ENCODE measurements at regions not wholly inside any gene's neighbourhood (a gene's known extent, or its start where the extent isn't known, plus 50 kb on each side); places are given as distances from the start of the nearest gene placed in this dataset.

DNA sequence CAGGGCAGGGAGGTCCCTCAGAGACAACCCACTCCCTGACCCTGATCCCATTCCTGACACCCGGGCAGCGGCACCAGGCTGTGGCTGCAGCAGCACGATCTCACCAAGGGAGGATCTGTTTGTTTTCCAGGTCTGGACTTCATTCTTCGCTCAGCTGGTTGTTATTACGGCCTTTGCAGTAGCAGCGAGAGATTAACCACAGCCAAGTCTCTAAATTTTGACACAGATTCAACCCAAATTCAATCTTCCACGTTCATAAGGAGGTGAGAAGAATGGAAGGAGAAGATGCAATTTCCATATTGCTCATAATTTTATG lies 91.1 kb upstream of the THBS2 start:
- TF ChIP-seq YY1 (IDR thresholded peaks at IDR 0.05; ENCODE audit: insufficient read depth, insufficient read length) (no peak), SUZ12 (IDR thresholded peaks at IDR 0.05; ENCODE audit: extremely low read depth, insufficient read depth, insufficient read length) (no peak)

Measured in NT2/D1 (cell line).